ENCODE measurements at regions not wholly inside any gene's neighbourhood (a gene's known extent, or its start where the extent isn't known, plus 50 kb on each side); places are given as distances from the start of the nearest gene placed in this dataset.

DNA sequence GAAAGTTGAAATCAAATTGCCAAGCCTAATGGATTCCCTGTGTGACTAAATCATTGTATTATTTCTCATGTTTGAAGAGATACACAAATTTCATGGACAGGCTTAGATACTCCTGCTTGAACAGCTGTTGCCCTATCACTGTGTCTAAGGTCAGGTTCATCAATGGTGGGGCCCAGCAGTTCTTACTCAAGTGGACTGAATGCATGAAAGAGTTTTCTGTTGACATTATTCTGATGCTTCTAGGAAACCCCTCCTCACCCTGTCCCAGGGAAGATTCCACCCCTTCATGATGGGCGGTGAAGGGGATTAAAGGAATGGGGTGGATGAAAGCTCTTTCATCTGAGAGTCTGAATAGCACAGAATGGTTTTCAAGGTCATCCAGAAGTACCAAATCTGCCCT, 148.8 kb downstream of the INO80D start:
- no peak for DNase-seq

- no peak for DNase-seq
These were observed 149.5 kb downstream of the INO80D start for GRCh38 chr2:205936446-205936845.

DNA sequence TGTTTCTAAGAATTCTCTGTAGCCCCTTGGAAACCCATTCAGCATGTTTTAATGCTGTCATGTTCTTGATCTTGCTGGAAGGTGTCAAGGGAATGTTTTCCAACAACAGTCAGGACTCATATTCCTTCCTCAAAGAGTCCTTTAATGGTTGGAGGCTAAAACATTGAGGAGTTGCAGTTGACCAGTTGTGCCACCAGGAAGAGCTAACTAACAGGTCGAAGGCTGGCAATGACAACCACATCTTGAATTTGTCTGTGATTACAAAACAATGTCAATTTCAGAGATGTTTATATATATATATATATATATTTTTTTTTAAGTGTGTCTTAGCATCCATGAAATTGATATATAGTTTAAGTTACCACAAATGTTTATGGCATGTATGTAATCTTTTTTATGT, 151.5 kb downstream of the INO80D start:
- DNase-seq: no peak

DNA sequence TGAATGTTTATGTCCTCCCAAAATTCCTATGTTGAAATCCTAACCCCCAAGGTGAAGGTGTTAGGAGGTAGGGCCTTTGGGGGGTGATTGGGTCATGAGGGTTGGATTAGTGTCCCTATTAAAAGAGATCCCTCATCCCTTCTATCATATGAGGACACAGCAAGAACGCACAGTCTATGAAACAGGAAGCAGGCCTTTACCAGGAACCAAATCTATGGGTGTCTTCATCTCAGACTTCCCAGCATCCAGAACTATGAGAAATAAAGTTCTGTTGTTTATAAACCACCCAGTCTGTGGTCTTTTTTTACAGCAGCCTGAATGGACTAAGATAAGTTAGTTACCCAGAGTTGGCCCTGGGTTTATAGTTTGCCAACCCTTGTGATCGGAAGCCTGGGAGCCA, 153.1 kb downstream of the INO80D start:
- no peak for DNase-seq

- no peak for DNase-seq
These were observed 154.6 kb downstream of the INO80D start for GRCh38 chr2:205931388-205931787.

GRCh38 chr2:205930209-205930608, 155.8 kb downstream of the INO80D start:
- DNase-seq: no peak

DNA sequence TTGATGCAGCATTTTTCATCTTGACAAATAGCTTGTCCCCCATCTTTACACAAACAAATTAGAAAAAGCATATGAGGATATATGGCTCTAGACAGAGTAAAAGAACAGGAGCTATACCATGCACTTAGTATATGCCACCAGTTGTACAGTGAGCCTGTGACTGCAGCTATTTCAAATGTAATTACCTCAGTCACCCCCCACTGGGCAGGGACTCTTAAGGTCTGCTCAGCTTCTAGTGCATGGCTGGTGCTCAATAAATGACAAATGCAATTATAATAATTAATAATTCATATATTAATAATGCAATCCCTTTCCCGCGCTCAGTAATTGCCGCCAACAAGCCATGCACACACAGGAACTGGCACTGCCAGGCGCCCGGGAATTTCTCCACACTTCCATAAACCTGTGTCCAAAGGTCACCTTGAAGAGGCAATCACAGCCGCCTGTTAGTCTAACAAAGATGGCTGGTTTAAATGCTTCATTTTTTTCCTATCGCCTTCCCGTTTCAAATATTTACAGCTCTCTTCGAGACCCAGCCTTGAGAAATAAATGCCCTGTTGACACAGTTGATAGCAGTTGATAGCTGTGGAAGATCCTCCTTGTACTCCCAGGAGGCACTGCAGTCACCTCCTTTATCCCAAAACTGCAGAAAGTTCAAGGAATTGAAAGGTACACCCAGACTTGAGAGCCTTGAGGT, 156.6 kb downstream of the INO80D start:
- DNase-seq: no peak

DNA sequence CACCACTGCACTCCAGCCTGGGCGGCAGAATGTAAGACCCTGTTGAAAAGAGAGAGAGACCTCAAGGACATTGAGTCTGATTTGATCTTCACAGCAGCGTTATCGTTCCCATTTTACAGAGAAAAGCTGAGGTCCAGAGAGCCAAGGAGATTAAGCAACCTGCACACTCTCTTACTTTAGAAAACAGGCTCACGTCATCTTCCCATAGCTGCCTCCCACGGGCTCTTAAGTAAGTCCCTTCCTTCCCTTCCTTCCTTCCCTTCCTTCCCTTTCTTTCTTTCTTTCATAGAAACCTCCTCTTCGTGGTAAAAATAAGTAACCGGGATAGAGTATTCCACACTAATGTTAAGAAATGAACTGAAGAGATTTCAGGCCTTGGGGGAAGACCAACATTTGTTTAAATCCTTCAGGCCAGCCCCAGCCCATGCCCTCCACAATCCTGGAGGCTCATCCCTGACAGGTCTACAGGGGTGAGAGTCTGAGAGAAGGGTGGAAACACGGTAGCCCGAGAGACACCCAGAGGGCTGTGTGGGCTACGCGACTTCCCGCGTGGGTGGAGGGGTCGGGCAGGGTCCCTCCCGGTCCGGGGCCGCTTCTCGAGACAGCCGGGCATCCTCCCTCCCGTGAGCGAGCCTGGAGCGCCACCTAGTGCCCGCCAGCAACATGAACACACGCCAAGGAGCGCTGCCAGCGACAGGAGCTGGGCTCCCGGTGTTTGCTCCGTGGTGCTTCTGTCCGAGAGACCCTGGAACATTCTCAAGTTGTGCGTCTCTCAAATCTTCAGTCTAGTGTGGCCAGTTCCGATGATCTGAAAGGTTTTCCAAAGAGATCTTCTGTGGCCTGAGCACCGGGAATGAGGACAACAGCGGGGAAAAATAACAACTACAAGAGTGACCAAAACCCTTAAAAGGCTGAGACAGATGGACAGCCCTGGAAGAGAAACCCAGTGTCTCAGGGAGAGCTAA, 160.3 kb downstream of the INO80D start:
- DNase-seq: peak; percentile 74

DNA sequence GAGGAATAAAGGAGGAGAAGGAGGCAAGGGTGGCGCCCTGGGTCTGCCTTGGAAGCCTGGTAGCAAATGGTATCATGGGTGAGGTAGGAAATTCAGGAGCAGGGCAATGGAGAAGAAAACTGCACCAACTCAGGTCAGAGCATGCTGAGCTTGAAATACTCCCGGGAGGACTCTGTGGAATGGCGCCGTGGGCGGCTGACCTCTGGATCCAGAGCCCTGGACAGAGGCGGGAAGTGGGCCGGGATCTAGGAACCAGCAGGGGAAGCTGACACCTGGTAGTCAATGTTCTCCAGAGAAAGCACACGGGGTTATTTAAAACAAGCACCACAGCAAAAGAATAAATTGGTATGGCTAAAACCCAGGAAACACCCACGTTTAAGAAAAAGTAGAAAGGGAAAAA, 161.3 kb downstream of the INO80D start:
- no peak for DNase-seq

DNA sequence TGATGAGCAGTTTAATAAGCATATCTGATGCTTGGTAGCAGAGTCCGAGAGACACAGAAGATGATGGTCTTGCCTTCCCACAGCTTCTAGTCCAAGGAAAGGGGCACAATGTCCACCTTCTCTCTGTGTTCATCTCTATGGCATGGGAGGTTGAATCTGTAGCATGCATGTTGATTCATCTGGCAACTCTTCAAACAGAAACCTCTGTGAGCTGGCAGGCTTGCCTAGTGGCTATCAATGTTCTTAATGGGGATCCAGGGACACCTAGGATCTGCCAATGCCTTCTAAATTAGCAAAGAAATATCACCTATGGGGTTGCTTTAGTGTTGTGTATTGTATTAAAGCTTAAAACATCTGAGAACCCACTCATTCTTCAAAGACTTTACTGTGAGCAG, 170.8 kb downstream of the INO80D start:
- no peak for DNase-seq

DNA sequence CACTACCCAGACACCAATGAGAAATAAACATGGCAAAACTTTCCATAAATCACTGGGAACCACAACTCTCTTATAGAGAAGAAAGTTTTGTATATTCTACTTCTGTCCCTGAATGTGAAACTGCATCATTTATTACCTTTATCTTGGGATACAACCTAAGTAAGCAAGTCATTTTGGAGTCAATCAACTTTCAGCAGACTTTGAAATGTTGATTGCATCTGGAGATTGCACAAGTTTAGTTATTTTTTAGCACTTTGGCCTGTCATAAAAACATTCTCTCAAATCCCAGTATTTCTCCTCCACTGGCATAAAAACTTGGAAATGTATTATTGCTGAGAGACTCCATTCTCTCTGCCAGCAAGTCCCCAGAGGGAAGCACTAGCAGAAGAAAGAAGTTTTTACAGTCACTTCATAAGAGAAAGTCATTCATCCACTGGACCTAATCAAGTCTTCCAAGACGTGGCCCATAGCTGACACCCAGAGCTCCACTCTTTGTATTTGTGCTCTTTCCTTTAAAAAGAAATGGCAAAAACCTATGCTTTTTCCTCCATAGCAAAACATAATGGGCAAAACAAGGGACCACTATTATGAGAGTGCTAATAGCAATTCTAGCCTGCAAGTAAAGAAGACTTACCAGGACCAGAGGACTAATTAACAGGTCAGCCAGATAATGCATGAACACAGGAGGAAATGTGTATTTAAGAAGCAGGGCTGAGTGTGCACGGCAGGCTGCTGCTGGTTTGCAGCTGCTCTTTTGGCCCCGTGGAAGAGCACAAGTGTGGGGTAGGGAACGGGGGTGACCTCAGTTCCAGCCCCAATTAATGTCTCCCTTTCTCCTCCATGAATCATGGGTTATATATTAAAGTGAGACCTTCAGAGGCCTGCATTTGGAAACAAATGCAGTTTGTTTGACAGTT, 171.5 kb downstream of the INO80D start:
- no peak for DNase-seq

DNA sequence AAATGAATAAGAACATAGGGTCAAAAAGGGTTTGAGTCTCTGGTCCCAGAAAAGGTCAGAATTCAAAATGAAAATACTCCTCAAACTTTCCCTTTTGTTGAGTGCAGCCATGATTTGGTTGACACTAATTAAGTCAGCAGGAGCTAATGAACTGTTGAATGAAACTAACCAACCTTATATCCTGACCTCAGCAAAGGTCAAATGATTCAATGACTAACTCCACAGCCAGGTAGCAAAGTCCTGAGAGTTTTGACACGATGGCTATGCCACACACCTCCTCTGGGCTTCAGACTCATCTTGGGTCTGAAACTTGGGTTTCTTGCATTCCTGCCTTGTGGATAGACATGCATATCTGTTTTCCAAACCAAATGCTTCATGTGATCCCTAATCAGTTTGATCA, 172.3 kb downstream of the INO80D start:
- no peak for DNase-seq

DNA sequence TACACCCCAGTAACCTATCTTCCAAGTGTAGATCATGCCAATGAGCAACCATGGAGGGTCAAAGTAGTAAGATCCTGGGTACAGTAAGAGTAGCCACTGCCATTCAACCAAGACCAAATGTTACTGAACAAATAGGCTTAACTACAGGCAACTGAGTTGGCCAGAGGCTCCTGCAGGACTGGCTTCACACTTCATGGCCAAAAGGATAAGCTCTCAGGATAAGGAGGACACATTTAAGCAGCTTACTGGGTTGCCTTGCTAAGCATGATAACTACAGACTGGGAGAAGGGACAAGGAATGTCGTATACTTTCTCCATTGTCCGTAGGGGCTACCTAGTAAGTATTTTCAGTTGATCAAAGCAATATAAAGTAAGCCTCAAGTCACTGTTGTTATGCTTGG, 174.7 kb downstream of the INO80D start:
- no peak for DNase-seq

GRCh38 chr2:205909184-205909572, 176.8 kb downstream of the INO80D start:
- no peak for DNase-seq

DNA sequence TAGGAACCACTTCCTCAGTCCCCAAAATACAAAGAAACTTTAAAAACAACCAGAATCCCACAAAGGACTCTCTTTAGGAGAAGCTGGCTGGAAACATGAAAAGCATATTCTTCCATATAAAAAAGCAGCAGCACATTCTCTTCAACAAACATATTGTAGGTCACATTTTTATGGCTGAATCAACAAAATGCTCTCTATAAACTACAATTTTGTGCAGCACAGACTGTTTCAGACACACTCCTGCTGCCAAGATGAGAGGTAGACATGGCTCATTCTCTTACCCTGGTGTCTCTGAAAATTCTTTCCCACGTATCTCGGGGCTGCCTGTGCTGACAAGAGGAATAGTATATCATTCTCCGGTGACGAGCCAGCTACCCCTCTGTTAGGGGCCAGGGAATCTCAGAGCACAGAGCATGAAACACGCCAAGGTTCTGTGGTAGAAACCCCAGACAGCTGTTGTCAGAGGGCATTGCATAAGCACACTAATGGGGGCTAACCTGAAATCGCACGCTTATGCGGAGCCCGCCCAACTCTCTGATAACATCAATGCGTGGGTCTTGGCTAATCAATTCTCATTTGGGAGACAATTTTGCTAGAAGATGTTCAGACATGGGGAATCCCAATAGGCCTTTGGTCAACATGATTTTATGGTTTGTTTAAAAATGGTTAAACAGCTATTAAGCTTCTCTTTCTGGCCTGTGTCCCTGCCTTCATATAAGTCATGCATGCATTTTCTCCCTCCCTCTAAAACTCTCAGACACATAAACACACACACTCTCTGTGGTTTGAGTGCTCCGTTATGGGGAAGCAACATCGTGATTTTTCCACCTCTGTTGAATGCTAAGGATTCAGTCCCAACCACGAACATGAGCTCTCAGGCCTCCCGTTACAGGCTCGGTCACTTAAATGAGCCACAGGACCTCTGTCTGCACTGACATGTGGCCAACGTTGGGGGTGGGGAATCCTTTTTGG, 177.5 kb downstream of the INO80D start:
- DNase-seq: no peak

DNA sequence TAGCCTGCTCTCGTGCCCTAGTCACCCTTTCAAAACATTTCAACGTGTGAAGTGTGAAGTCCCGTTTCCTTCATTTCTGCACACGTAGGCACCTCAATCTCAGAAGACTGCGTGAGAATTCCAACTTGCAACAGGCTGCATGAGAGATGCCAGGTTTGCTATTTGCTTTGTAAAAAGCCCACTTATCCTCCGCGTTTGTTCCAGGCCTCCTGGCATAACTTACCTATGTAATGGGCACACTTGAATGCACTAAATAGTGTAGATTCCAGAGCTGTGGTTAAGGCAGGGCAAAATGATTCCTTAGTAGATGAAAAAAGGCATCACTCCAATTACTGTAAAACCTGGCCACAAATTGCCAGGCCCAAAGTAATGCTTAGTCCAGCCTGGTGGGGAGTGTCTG, 179.6 kb downstream of the INO80D start:
- no peak for DNase-seq

DNA sequence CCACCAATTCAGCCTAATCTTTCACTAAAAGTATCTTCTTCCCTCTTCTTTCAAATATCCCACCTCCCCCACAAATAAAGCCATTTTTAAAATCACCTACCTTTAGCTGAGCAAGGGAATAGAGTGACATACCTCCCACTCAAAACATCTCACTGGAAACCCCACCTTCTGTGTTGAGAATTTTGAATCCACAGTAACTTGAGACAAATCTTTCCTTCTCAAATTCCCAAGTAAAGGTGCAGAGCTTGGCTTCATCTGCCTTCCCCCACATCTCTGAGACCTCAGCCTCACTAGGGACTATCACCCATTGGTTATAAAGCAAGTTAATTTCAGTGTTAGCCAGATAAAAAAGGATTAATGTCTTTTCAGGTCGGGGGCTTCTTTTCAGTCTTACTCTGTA, 180.4 kb downstream of the INO80D start:
- DNase-seq: no peak

- DNase-seq: no peak
These were observed 181.1 kb downstream of the INO80D start for GRCh38 chr2:205904873-205905272.

- DNase-seq: peak; percentile 51
These were observed 182.3 kb downstream of the INO80D start for GRCh38 chr2:205903549-205904129.

DNA sequence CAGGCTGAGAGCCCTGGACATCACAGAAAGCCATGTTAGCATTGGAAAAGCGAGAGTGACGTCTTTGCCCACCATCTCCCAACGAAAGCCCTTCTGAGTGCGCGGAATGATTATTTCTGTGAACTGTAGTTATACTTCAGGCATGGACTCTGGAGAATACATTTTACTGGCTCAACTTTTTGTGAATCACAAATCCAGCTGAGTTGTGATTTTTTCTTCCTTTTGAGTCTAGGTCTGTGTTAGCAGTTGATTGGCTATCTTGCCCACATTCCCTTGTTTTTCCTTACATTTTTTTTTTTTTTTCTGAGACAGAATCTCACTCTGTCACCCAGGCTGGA, 183.1 kb downstream of the INO80D start:
- no peak for DNase-seq

GRCh38 chr2:205902041-205902899, 183.7 kb downstream of the INO80D start:
- DNase-seq: no peak

Data from RPMI8226 (cell line).